Esophagus squamous epithelium (tissue), 4 donors: ENCODE measurements at regions not wholly inside any gene's neighbourhood (a gene's known extent, or its start where the extent isn't known, plus 50 kb on each side); places are given as distances from the start of the nearest gene placed in this dataset.

Source experiments
- CTCF ChIP-seq, 6 experiments: fragments of 450-650 bp in 4 of 6; fragments of 200-600 bp in 2 of 6; sonication (generic) in 2 of 6; IDR thresholded peaks; one replicate each; pipeline ENCODE4 v1.5.1; 2016 to 2019; ENCODE audit warnings: antibody characterized with exemption in 6 of 6, mild to moderate bottlenecking in 4 of 6, moderate library complexity in 4 of 6
- POLR2A ChIP-seq, 4 donors: fragments of 450-650 bp; IDR thresholded peaks; one replicate each; pipeline ENCODE4 v1.6.1; 2017; ENCODE audit warnings: antibody characterized with exemption in 4 of 4, mild to moderate bottlenecking in 4 of 4, moderate library complexity in 3 of 4

GRCh38 chr6:90780778-90781177 lies 193.9 kb upstream of the MAP3K7 start:
- TF ChIP-seq CTCF (IDR thresholded peaks at IDR 0.05): no peak
- no peak for TF ChIP-seq POLR2A (IDR thresholded peaks at IDR 0.05)
